ENCODE measurements at regions not wholly inside any gene's neighbourhood (a gene's known extent, or its start where the extent isn't known, plus 50 kb on each side); places are given as distances from the start of the nearest gene placed in this dataset.

DNA sequence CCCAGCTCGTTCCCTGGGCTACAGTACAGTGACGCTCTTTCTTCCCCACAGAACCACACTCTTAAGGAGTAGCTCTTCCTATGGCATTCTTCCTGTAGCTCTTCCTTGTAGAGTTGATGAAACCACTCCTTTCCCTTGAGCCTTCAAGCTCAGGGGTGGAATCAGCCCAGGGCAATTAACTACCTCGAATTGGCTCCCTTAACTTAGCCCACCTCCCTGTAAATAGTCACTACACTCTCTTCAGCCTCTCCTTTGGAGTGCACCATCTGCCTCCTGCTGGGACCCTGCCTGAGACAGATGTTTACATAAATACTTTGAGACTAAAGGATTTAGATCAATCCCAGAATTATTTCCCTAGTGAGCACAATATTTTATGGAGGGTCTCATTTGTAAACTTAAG, 537.8 kb upstream of the AUTS2 start:
- 44 to 52% methylated on average over 3 of the region's 3 CpGs for WGBS, 2 donors
- H3K4me3 ChIP-seq, result no peak overlapping the region
- TF ChIP-seq, protein P1, sequence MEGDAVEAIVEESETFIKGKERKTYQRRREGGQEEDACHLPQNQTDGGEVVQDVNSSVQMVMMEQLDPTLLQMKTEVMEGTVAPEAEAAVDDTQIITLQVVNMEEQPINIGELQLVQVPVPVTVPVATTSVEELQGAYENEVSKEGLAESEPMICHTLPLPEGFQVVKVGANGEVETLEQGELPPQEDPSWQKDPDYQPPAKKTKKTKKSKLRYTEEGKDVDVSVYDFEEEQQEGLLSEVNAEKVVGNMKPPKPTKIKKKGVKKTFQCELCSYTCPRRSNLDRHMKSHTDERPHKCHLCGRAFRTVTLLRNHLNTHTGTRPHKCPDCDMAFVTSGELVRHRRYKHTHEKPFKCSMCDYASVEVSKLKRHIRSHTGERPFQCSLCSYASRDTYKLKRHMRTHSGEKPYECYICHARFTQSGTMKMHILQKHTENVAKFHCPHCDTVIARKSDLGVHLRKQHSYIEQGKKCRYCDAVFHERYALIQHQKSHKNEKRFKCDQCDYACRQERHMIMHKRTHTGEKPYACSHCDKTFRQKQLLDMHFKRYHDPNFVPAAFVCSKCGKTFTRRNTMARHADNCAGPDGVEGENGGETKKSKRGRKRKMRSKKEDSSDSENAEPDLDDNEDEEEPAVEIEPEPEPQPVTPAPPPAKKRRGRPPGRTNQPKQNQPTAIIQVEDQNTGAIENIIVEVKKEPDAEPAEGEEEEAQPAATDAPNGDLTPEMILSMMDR (IDR thresholded peaks at IDR 0.05), result no peak
- no peak for TF ChIP-seq POLR2A (IDR thresholded peaks at IDR 0.05)
- intact Hi-C loops (cut with DNase I), result no loop called here
- H3K9me3 ChIP-seq, result no peaks in the 10 kb centered on the region
- no peaks in the 10 kb centered on the region for H3K36me3 ChIP-seq
- no peaks in the 10 kb centered on the region for H3K4me1 ChIP-seq
- peaks cover 0 to 4% (median 0%) of the 10 kb centered on the region in 4 donors for H3K27me3 ChIP-seq
- no peak for DNase-seq
- H3K27ac ChIP-seq, result no peak overlapping the region

DNA sequence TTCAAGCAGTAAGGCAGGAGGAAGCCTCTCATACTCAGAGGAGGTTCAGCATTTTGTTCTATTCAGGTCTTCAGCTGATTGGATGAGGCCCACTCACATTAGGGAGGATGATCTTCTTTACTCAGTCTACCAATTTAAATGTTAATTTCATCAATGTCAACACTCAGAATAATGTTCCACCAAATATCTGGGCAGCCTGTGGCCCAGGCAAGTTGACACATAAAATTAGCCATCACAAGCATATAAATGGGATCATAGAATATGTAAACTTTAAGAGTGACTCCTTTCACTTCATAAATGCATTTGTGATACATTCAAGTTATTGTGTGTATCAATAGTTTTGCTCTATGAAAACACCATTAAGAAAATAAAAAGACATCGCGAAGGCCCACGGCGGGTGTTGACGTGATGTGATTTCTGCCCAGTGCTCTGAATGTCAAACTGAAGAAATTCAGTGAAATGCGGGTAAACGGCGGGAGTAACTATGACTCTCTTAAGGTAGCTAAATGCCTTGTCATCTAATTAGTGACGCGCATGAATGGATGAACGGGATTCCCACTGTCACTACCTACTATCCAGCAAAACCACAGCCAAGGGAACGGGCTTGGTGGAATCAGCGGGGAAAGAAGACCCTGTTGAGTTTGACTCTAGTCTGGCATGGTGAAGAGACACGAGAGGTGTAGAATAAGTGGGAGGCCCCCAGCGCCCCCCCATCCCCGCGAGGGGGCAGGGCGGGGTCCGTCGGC, 536.1 kb upstream of the AUTS2 start:
- Histone ChIP-seq H3K27me3 (peaks cover 0 to 4% (median 0%) of the 10 kb centered on the region in 4 donors), H3K4me3 (no peak overlapping the region), H3K27ac (no peak overlapping the region), H3K4me1 (no peaks in the 10 kb centered on the region), H3K36me3 (no peaks in the 10 kb centered on the region), H3K9me3 (no peaks in the 10 kb centered on the region)
- TF ChIP-seq, protein P1 (IDR thresholded peaks at IDR 0.05), result no peak
- no peak for TF ChIP-seq POLR2A (IDR thresholded peaks at IDR 0.05)
- no peak for DNase-seq
- intact Hi-C loops (cut with DNase I), result no loop called here
- 91 to 92% methylated on average over 14 to 18 of the region's 20 CpGs for WGBS, 2 donors

DNA sequence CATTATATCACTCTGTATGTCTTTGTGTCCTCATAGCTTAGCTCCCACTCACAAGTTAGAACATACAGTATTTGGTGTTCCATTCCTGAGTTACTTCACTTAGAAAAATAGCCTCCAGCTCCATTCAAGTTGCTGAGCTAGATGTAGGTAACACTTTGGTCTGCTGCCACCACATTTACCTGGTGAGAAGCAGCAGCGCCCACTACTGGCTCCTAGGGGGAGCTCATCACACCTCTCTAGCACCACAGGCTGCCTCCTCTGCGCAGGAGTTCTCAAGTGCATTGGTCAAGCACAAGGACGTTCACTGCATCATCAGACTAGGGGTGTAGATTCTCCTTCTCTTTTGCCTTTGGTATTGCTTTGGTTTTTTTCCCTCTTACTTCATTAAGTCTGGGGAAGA, 530.9 kb upstream of the AUTS2 start:
- Histone ChIP-seq H3K9me3 (no peaks in the 10 kb centered on the region), H3K36me3 (no peaks in the 10 kb centered on the region), H3K4me1 (no peaks in the 10 kb centered on the region), H3K27ac (no peak overlapping the region), H3K27me3 (no peaks in the 10 kb centered on the region), H3K4me3 (no peak overlapping the region)
- intact Hi-C loops (cut with DNase I), result no loop called here
- TF ChIP-seq, protein P1 (IDR thresholded peaks at IDR 0.05), result peak in 1 of 6 experiments; percentile 32
- no peak for TF ChIP-seq POLR2A (IDR thresholded peaks at IDR 0.05)
- 31 to 47% methylated on average over 3 of the region's 3 CpGs for WGBS, 2 donors
- DNase-seq, result no peak

DNA sequence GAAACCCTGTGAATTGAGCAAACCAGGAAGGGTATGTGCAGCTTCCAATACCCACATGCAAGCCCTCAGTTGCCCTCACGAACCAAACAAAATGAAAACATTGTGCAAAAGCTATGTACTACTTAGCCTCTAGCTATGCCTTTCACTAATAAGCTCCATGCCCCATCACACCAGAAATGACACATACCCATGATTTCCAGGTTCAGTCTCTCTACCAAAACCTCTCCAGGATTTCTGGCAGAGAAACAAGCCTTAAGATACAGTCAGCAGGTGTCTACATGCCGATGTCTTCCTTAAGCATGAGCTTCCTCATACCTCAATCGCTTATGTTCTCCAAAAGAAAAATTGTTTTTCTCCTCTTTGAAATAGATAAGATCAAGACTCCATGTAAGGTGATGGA, 527.8 kb upstream of the AUTS2 start:
- H3K4me1 ChIP-seq, result no peaks in the 10 kb centered on the region
- no peaks in the 10 kb centered on the region for H3K9me3 ChIP-seq
- 51 to 79% methylated on average over 3 of the region's 3 CpGs for WGBS, 2 donors
- intact Hi-C loops (cut with DNase I), result no loop called here
- no peak overlapping the region for H3K27ac ChIP-seq
- H3K36me3 ChIP-seq, result no peaks in the 10 kb centered on the region
- TF ChIP-seq, protein P1 (IDR thresholded peaks at IDR 0.05), result no peak
- TF ChIP-seq POLR2A (IDR thresholded peaks at IDR 0.05), result no peak
- H3K4me3 ChIP-seq, result no peak overlapping the region
- DNase-seq, result no peak
- no peaks in the 10 kb centered on the region for H3K27me3 ChIP-seq

DNA sequence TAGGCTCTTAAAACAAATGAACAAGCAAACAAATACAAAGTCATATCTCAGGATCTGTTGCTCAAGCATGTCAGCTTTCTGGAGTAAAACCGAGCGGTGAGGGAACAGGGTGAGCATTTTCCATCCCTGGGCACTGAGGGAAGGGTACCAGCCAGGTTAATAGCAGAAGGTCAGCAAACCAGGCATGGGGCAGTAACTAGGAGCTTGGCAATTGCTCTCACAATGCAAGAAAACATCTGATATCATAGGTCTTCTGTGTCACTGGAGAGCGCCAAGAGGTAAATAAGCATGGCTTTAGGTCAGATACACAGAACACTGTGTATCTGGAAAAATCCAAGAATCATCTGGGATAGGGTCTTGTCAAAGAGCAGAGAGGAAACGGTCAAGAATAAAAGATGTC, 521.7 kb upstream of the AUTS2 start:
- no peak for DNase-seq
- Histone ChIP-seq H3K9me3 (no peaks in the 10 kb centered on the region), H3K27ac (no peak overlapping the region), H3K36me3 (no peaks in the 10 kb centered on the region), H3K27me3 (no peaks in the 10 kb centered on the region), H3K4me1 (peaks cover 0 to 6% (median 0%) of the 10 kb centered on the region in 3 donors), H3K4me3 (no peak overlapping the region)
- TF ChIP-seq POLR2A (IDR thresholded peaks at IDR 0.05), result no peak
- TF ChIP-seq, protein P1 (IDR thresholded peaks at IDR 0.05), result no peak
- 80 to 84% methylated on average over 4 of the region's 4 CpGs for WGBS, 2 donors
- intact Hi-C loops (cut with DNase I), result no loop called here
